Coronary artery (tissue), 2 donors: ENCODE measurements at regions not wholly inside any gene's neighbourhood (a gene's known extent, or its start where the extent isn't known, plus 50 kb on each side); places are given as distances from the start of the nearest gene placed in this dataset.

Source experiments
- DNase-seq: peaks from one replicate; pipeline ENCODE4 v3.0.0-alpha.2; 2017; ENCODE audit warnings: low spot score
- H3K27ac ChIP-seq, 2 donors: fragments of 200-600 bp; sonication (generic); one replicate each; pipeline ENCODE4 v1.5.1; 2016 to 2019
- H3K4me3 ChIP-seq: fragments of 200-600 bp; sonication (generic); 2 replicates; pipeline ENCODE4 v1.5.1; 2016; ENCODE audit warnings: mild to moderate bottlenecking, moderate library complexity
- TF ChIP-seq, protein P1 (sequence below): fragments of 200-600 bp; sonication (generic); IDR thresholded peaks from one replicate; pipeline ENCODE4 v1.5.1; 2019; ENCODE audit warnings: antibody characterized with exemption

DNA sequence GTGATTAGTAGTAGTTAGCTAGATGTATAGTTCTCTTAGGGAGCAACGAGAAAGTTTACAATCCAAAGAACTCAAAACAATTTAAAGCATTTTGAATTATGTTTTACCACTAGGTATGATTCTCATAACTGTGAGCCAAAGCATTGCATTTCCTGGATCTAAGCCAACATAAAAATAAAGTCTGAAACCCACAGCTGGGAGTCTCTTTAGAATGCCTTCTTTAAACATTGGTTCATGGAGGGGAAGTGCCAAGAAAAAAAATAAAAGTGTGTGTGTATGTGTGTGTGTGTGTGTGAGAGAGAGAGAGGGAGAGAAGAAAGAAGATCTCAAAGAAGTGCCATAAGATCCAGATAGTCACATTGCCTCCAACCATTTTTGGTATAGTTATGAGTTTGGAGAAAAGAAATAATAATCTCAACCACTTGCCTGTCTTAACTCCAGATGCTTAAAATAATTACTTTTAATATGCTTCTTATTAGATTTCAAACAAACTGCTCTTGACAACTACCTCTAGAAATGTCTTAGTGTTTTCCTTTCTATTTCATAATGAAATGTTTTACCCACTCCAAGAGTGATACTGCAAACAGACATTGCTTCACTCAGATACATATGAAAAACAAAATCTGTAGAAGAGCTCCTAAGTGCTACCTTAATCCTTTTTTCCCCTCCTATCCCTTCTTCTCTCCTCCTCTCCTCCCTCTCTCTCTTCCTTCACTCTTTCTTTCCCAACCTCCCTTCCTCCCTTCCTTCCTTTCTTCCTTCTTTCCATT lies 554.1 kb downstream of the KCTD12 start:
- no peak for DNase-seq

DNA sequence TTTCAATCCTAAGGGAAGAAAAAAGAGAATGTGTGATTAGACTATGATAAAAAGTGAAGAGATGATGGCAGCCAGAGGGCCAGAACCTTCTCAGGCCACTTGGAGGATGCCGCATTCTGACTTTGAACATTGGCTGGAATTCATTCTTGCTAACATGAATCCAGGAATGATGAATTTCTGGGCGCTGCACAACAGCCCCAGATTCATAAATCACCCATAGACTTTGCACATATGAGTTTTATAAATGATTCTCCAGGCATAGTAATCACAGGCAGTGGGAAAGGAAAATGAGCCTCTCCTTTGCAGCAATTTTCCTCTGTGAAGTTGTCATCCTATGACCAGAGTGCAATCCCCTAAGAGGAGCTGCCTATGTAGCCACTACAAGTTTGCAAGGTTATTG lies 555.4 kb downstream of the KCTD12 start:
- no peak overlapping the region for H3K4me3 ChIP-seq
- H3K27ac ChIP-seq: no peak overlapping the region
- TF ChIP-seq, protein P1, sequence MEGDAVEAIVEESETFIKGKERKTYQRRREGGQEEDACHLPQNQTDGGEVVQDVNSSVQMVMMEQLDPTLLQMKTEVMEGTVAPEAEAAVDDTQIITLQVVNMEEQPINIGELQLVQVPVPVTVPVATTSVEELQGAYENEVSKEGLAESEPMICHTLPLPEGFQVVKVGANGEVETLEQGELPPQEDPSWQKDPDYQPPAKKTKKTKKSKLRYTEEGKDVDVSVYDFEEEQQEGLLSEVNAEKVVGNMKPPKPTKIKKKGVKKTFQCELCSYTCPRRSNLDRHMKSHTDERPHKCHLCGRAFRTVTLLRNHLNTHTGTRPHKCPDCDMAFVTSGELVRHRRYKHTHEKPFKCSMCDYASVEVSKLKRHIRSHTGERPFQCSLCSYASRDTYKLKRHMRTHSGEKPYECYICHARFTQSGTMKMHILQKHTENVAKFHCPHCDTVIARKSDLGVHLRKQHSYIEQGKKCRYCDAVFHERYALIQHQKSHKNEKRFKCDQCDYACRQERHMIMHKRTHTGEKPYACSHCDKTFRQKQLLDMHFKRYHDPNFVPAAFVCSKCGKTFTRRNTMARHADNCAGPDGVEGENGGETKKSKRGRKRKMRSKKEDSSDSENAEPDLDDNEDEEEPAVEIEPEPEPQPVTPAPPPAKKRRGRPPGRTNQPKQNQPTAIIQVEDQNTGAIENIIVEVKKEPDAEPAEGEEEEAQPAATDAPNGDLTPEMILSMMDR: no peak
- no peak for DNase-seq

More for the DNA sequence above, 554.1 kb downstream of the KCTD12 start:
- Histone ChIP-seq H3K4me3 (no peak overlapping the region), H3K27ac (no peak overlapping the region)
- TF ChIP-seq, protein P1: no peak

DNA sequence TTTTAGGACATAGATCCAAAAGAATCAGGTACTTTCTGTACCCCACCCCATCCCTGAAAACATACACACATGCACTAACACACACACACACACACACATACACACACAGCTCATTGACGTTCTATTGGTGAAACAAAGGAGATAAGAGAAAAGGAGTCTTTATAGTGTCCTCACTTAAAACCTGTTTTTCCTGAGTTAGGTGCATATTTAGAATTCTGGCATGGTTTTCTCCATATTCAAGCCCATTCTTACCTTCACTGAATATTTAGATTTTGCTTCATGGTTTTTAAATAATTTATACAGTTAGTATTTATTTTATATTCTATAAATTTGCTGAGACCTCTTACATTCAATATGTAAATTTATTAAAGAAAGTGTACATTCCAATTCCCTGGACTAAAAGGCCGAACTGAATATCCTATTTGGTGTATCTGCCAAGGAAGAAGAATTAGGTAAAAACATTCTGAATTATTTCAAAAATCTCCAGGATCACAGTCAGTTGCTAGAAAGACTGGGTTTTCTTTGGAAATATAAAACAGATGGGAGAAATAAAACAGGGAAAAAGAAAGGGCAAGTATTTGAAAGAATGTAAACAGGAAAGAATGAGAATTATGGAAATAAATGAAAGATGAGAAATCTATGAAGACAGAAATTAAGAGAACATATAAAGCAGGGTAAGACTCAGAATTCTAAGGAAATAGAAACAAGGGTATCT lies 556.2 kb downstream of the KCTD12 start:
- Histone ChIP-seq H3K4me3 (no peak overlapping the region), H3K27ac (no peak overlapping the region)
- TF ChIP-seq, protein P1: no peak
- DNase-seq: no peak

DNA sequence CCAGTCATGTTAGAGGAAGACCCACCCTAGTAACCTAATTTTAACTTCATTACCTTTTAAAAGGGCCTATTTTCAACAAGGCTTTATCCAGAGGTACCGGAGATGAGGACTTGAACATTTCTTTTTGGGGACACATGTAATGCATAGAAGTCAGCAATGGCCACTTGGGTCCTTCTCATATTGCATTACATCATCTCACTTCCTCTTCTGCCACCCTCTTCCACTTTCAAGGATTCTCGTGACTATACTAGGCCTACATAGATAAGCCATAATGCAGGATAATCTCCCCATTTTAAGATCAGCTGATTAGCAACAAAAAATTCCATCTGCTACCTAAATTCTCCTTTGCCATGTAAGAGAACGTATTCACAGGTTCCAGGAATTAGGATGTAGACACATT lies 557.2 kb downstream of the KCTD12 start:
- TF ChIP-seq, protein P1: no peak
- H3K4me3 ChIP-seq: no peak overlapping the region
- DNase-seq: no peak
- no peak overlapping the region for H3K27ac ChIP-seq

DNA sequence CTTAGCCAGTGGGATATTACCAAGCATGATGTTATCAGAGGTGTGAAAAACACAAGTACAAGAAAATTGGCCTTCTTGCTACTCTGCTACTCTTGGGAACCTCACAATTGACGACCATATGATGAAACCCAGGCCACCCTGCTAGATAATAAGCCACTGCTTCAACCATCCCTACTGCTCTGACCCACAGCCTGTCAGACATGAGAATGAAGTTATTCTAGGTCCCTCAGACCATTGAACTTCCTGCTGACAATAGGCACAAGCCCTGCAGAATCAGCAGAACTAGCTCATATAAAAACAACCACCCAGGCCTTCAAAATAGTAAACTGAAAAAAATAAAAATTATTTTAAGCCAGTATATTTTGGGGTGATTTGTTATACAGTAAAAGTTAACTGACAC lies 559.9 kb downstream of the KCTD12 start:
- Histone ChIP-seq H3K4me3 (no peak overlapping the region), H3K27ac (no peak overlapping the region)
- DNase-seq: no peak
- TF ChIP-seq, protein P1: no peak

DNA sequence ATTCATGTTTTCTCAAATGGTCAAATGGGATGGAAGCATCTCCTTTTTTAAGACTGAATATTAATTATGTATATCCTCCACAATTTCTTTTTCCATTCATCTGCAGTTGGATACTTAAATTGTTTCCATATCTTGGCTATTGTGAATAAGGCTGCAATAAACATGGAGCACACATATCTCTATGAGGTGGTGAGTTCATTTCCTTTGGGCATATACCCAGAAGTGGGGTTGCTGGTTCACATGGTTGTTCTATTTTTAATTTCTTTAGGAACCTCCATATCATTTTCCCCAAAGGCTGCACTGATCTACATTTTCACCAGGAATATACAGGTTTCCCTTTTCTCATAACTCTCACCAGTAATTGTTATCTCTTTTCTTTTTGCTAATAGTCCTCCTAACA lies 566.3 kb downstream of the KCTD12 start:
- no peak overlapping the region for H3K27ac ChIP-seq
- no peak overlapping the region for H3K4me3 ChIP-seq
- no peak for DNase-seq
- TF ChIP-seq, protein P1: no peak
